ENCODE measurements at regions not wholly inside any gene's neighbourhood (a gene's known extent, or its start where the extent isn't known, plus 50 kb on each side); places are given as distances from the start of the nearest gene placed in this dataset.
"Not testable (repeated sequence)": the region's sequence is repeated elsewhere in the genome, so short reads cannot be mapped to it uniquely, and the experiment has no call there.

GRCh38 chrX:143455046-143455445, 62.2 kb downstream of the SPANXN3 start:
- DNase-seq: no peak

DNA sequence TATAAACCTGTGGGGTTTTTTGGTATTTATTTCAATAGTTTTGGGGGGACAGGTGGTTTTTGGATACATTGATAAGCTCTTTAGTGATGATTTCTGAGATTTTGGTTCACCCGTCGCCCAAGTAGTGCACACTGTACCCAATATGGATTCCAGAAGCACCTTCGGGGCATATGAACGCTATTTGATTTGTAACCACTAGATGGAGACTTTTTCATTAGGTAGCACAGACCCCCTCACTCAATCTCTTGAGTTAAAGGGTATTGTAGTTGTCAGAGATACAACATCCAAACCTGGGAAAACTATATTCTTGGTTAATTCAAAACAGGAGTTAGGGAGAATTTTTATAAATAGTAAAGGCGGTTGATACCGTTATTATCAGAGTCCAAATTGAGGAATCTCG, 79.8 kb downstream of the SPANXN3 start:
- DNase-seq: no peak

DNA sequence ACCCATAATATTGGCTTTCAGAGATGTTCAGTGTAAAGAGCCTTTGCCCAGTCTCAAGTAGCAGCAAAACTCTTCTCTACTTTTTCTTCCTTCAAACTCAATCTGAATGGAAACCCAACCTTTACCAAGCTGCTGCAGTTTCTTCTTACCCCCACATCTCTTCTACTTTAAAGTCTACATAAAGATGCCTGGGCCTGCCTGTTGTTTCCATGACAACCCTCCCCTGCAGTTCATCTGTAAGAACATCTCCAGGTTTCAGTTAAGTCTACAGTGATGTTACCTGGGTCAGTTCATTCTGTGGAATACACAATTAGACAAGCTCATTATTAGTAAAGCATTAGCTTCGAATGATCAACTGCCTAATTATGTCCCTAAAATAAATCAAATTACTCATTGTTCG, 81.4 kb downstream of the SPANXN3 start:
- DNase-seq: no peak

DNA sequence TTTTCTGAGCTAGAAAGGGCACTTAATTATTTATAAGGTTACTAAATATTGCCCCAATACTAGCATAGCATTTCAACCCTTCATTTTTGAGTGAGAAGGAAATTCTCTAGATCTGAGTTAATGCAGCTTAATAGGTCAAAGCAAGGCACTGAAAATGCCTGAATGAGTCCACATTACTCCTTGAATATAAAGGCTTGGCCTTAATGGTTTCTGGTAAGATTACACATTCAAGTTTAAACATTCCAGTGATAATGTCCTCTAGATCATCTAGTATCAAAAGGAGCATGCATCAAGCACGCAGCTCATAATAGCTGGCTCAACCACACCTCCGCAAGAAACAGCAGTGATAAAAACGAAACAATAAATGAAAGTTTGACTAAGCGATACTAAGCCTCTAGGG, 87.5 kb downstream of the SPANXN3 start:
- DNase-seq: no peak

- DNase-seq: no peak
Observed at GRCh38 chrX:143429131-143429530, 88.1 kb downstream of the SPANXN3 start.

DNA sequence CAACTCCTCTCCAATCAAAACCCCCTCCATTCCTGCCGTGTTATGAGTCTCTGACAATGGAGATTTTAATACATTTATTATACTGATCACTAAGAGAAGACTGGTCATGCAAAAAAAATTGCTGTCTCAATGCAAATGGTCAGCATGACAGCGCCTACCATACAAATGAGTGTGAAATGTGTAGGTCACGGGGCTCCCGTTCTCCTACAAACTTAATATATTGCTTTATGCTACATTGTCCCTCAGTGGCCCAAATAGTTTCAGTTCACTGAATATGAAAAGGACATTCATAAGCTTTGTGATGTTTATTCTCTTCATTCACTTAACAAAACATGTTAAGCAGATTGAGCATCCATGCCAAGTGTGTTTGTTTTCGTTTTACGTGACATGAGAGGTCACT, 116.1 kb downstream of the SPANXN3 start:
- no peak for DNase-seq

GRCh38 chrX:143378851-143379250, 138.4 kb downstream of the SPANXN3 start:
- DNase-seq: no peak

DNA sequence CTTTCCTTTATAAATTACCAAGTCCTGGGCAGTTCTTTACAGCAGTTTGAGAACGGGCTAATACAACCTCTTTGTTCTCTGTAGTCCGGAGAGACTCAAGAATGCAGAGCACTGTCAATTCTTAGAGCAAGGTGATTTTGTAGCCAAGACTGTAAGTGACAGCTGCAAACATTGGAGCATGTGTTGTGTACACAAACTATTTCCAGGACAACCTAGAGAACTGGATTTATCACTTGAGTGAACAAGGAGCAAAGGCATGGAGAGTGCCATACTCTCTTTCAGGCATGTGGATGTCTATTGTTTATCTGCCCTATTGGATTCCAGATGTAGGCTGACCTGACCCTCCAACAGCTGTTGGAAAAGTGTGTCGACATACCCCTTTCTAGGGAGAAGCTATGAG, 153.9 kb downstream of the SPANXN3 start:
- DNase-seq: no peak

- DNase-seq: no peak
Observed at GRCh38 chrX:143340190-143340589, 177.1 kb downstream of the SPANXN3 start.

DNA sequence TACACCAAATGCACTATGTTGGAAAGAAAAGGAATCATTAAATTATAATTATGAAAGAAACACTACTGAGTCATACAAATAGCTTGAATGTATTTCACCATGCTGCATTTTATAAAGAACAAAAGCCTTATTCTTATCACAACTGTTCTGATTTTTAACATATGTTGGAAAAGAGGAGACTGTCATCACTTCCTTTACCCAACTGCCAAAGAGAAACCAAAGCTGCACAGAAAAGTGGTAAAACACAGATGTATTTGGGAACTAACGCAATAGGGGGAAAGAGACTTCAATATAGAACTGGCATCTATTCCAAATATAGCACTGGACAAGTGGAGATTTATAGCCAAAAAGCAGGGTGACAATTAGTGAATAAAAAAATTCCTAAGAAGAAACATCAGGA, 181.0 kb downstream of the SPANXN3 start:
- DNase-seq: no peak

- no peak for DNase-seq
Observed at GRCh38 chrX:143319526-143319925, 197.7 kb downstream of the SPANXN3 start.

- DNase-seq: not testable (repeated sequence)
Observed at GRCh38 chrX:143318857-143319256, 198.4 kb downstream of the SPANXN3 start.

DNA sequence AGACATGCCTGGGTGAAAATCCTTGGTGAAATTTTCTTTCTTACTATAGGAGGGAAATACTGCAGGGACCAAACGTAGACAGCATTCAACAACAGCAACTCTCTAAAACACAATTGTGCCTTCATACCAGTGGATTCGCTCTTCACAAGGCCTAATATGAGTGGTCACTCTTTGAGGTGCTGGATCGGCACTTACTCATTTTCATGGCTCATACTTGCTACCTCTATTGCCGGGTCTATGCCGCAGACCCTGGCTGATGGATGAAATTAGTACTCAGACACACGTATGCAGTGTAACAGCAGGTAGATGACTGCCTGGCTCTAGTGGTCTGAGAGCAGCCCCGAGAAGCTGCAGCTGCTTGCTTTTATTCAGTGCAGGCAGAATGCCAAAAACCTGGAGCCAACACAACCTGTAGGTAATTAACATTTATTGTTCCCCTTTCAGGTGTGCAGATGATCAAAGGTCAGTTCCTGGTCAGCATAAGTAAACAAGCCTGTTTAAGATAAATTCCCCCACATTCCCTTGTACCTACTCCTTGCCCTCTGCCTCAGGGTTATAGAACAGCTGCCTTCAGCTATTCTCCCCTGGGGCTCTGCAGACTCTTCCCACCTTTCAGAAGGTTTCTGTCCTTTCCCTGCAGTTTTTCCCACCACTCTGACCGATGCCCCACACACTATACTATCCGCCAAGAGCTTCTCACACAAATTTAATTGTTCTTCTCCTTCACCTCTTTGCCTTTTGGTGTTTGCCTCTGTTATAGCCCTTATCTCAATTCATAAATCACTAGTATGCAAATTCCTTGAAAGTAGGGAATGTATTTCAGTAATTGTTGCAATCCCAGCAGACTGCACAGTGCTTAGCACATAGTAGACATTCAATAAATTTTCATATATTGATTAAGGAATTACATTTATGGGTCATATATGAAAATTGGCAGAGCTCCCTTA, 210.0 kb downstream of the SPANXN3 start:
- DNase-seq: no peak

DNA sequence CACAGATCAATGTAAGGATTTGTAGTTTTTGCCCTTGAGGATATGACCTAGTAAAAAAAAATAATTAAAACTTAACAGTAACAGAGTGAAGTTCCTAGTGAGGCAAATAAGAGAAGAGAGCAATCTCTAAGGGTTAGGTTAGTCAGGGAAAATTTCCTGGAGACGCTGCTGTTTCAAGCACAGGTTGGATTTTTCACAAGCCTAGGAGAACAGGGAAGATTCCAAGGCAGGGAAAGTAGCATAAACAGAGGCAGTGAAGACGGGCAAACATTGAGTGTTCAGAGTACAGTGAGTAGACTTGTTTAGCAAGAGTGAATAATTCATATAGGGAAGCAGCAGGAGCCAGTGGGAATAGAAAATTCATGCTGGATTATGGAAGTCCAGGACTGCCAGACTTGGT, 212.8 kb downstream of the SPANXN3 start:
- DNase-seq: no peak

- DNase-seq: no peak
Observed at GRCh38 chrX:143304025-143304424, 213.2 kb downstream of the SPANXN3 start.

- DNase-seq: no peak
Observed at GRCh38 chrX:143298663-143299241, 218.5 kb downstream of the SPANXN3 start.

DNA sequence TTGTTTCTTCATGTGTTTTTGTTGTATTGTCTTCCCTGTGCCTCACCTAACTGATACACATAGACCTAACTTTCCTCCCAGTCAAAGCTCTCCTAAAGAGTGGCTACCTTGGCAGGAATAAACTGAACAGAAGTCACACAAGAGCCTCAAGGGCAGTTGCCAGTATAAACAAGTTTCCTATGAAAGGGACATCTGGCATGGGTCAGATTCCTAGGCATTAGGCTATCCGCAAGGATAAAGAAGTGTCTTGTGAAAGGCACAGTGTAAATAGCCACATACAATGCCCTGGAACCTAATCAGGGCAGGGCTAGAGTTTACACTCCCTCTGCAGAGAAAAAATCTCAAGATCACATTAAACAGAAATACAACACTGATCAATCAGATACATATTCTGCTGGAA, 220.8 kb downstream of the SPANXN3 start:
- DNase-seq: no peak

- no peak for DNase-seq
Observed at GRCh38 chrX:143287236-143287635, 230.0 kb downstream of the SPANXN3 start.

- no peak for DNase-seq
Observed at GRCh38 chrX:143270317-143270716, 244.6 kb downstream of the SPANXN4 start.

GRCh38 chrX:143244593-143244992, 218.9 kb downstream of the SPANXN4 start:
- not testable (repeated sequence) for DNase-seq

DNA sequence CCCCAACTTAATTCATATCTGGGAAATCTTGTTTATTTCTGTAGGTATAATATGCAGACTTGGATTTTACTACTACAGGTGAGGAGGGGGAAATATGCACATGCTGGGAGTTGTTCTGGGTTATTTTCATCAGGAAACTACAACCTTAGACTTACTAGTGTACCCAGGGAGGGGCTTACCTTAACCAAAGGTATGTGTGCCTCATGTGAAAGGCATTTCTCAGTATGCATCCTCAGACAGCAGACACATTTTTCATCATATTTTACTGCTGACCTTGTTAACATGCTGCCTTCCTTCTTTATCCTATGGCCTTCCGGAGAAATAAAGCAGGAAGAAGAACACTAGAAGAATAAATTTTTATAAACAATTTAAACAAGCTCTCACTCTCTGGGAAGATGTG, 214.9 kb downstream of the SPANXN4 start:
- no peak for DNase-seq

GRCh38 chrX:143231492-143231891, 205.8 kb downstream of the SPANXN4 start:
- DNase-seq: no peak

DNA sequence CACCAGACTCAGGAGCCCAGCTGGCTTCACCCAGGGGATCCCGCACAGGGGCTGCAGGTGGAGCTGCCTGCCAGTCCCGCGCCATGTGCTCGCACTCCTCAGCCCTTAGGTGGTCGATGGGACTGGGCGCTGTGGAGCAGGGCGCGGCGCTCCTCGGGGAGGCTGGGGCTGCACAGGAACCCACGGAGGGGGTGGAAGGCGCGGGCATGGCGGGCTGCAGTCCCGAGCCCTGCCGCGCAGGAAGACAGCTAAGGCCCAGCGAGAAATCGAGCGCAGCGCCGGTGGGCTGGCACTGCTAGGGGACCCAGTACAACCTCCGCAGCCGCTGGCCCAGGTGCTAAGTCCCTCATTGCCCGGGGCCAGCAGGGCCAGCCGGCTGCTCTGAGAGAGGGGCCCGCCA, 202.9 kb downstream of the SPANXN4 start:
- not testable (repeated sequence) for DNase-seq

GRCh38 chrX:143206966-143207365, 181.2 kb downstream of the SPANXN4 start:
- DNase-seq: no peak

GRCh38 chrX:143171703-143172102, 146.0 kb downstream of the SPANXN4 start:
- no peak for DNase-seq

Data from islet precursor cell (in vitro differentiated cells).